Muscle of leg (tissue), 3 donors: ENCODE measurements at regions not wholly inside any gene's neighbourhood (a gene's known extent, or its start where the extent isn't known, plus 50 kb on each side); places are given as distances from the start of the nearest gene placed in this dataset.

ENCODE experiments used
- DNase-seq: peaks from one replicate; pipeline ENCODE4 v3.0.0; 2013
- H3K27ac ChIP-seq: one replicate; pipeline ENCODE4 v1.5.1; 2013; ENCODE audit warnings: mild to moderate bottlenecking, low read length, control low read depth
- H3K27me3 ChIP-seq: one replicate; pipeline ENCODE4 v1.6.1; 2013; ENCODE audit warnings: low read length; ENCODE audit not compliant: control insufficient read depth, insufficient read depth
- H3K36me3 ChIP-seq: one replicate; pipeline ENCODE4 v1.6.1; 2013; ENCODE audit warnings: low read length; ENCODE audit not compliant: control insufficient read depth, insufficient read depth
- H3K4me1 ChIP-seq: one replicate; pipeline ENCODE4 v1.6.1; 2013; ENCODE audit warnings: low read length; ENCODE audit not compliant: control insufficient read depth, insufficient read depth
- H3K4me3 ChIP-seq: one replicate; pipeline ENCODE4 v1.5.1; 2013; ENCODE audit warnings: low read length, control low read depth
- H3K9me3 ChIP-seq: replicated peaks from 2 replicates; pipeline ENCODE4 v1.6.1; 2013; ENCODE audit warnings: low read depth, low read length; ENCODE audit not compliant: control insufficient read depth
- WGBS: methylation state at CpG from one replicate; pipeline ENCODE4 v1.1.5; 2013; ENCODE audit warnings: missing lambda C conversion rate; ENCODE audit not compliant: insufficient coverage; 5-methylcytosine and 5-hydroxymethylcytosine counted together

- no peak for DNase-seq
- no peaks in the 10 kb centered on the region for H3K4me1 ChIP-seq
- WGBS, result no CpG with 5 or more reads among the region's 4 CpGs
- no peak overlapping the region for H3K27ac ChIP-seq
- no peaks in the 10 kb centered on the region for H3K36me3 ChIP-seq
- H3K9me3 ChIP-seq, result no peaks in the 10 kb centered on the region
- H3K27me3 ChIP-seq, result no peaks in the 10 kb centered on the region
- no peak overlapping the region for H3K4me3 ChIP-seq
Observed at GRCh38 chr5:165420493-165420892, 1915.1 kb downstream of the MAT2B start.

DNA sequence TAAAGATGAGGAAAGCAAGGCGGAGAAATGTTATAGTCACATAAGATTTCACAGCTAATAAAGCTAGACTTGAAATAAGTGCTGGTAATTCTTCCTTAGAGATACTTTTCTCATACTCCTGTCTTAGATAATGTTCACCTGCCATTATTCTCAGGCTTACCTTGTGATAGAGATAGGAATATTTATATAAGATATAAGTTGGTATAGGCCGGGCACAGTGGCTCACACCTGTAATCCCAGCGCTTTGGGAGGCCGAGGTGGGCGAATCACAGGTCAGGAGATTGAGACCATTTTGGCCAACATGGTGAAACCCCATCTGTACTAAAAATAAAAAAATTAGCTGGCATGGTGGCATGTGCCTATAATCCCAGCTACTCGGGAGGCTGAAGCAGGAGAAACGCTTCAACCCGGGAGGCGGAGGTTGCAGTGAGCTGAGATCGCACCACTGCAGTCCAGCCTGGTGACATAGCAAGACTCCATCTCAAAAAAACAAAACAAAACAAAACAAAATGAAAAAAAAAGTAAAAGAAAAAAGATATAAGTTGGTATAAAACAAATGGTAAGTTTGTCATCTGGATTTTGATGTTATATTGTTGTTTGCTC is 1918.4 kb downstream of the MAT2B start:
- no peaks in the 10 kb centered on the region for H3K36me3 ChIP-seq
- H3K4me3 ChIP-seq, result no peak overlapping the region
- H3K4me1 ChIP-seq, result no peaks in the 10 kb centered on the region
- H3K27ac ChIP-seq, result no peak overlapping the region
- WGBS, result 91% methylated on average over 4 of the region's 10 CpGs
- DNase-seq, result no peak
- no peaks in the 10 kb centered on the region for H3K27me3 ChIP-seq
- no peaks in the 10 kb centered on the region for H3K9me3 ChIP-seq

DNA sequence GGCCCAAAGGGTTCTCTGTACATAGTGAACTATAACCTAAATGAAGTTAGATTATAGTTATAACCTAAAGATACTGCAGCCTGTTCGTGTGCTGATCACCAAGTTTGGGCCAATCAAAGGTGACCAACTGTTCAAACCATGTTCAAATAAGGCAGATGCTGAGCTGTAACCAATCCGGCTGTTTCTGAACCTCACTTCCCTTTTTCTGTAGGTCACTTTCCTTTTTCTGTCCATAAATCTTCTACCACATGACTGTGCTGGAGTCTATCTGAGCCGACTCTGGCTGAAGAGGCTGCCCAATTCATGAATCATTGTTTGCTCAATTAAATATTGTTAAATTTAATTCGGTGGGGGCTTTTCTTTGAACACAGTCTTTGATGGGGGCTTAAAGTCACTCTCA is 1920.2 kb downstream of the MAT2B start:
- no peaks in the 10 kb centered on the region for H3K27me3 ChIP-seq
- DNase-seq, result no peak
- H3K27ac ChIP-seq, result no peak overlapping the region
- no peaks in the 10 kb centered on the region for H3K4me1 ChIP-seq
- H3K9me3 ChIP-seq, result no peaks in the 10 kb centered on the region
- 85% methylated on average over 2 of the region's 4 CpGs for WGBS
- H3K36me3 ChIP-seq, result no peaks in the 10 kb centered on the region
- H3K4me3 ChIP-seq, result no peak overlapping the region

GRCh38 chr5:165448753-165449152 is 1943.3 kb downstream of the MAT2B start:
- Histone ChIP-seq H3K27me3 (no peaks in the 10 kb centered on the region), H3K4me3 (no peak overlapping the region), H3K4me1 (no peaks in the 10 kb centered on the region), H3K36me3 (no peaks in the 10 kb centered on the region), H3K27ac (no peak overlapping the region), H3K9me3 (no peaks in the 10 kb centered on the region)
- no CpG with 5 or more reads among the region's 1 CpG for WGBS
- peak; percentile 1 for DNase-seq

DNA sequence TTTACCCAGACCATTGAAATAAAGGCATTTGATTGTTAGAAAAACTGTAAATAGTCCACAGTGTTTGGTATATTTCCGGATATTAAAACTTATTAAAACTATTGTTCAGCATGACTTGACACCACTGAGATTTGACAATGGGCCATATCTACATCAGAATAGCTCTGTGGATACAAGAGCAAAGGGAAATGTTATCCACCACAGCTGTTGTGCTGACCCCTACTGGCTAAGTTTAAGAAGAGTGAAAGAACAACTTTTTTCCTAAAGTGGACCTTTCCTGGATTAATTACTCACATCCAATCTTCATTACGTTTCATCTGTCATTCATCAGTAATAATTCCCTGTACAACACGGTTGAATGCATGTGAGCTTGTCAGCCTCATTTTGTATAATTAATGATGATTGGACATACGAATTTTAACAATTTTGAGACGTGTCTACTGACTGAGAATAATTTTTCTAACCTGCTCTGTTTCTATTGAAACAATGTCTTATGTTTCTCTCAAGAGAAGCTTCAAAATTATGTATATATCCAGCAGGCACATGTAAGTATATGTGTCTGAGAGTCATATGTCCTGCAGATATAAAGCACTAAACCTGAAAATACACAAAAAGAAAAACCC is 1952.6 kb downstream of the MAT2B start:
- Histone ChIP-seq H3K36me3 (no peaks in the 10 kb centered on the region), H3K9me3 (no peaks in the 10 kb centered on the region), H3K4me3 (no peak overlapping the region), H3K4me1 (no peaks in the 10 kb centered on the region), H3K27ac (no peak overlapping the region), H3K27me3 (no peaks in the 10 kb centered on the region)
- WGBS, result no CpG with 5 or more reads among the region's 5 CpGs
- DNase-seq, result no peak

DNA sequence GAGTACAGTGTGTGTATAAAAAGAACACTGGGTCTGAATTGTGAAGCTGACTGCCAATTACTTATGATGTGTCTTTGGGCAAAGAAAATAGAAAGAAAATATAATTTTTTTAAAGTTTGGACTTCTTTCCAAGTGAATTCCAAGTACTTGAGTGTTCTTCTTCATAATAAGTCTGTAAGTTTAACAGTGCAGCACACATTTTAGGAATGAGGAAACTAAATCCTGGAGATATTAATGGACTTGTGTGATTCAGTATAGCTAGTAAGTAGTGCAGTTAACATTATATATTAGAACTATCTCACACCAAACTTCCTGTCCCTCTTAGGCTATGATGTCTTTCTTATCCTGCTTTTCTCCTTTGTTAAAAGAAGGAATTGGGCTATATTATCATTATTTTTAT is 1953.8 kb downstream of the MAT2B start:
- DNase-seq, result peak; percentile 25
- Histone ChIP-seq H3K9me3 (no peaks in the 10 kb centered on the region), H3K4me1 (no peaks in the 10 kb centered on the region), H3K27me3 (no peaks in the 10 kb centered on the region), H3K36me3 (no peaks in the 10 kb centered on the region), H3K4me3 (no peak overlapping the region), H3K27ac (no peak overlapping the region)

- H3K36me3 ChIP-seq, result no peaks in the 10 kb centered on the region
- no peaks in the 10 kb centered on the region for H3K4me1 ChIP-seq
- no peaks in the 10 kb centered on the region for H3K27me3 ChIP-seq
- no peak overlapping the region for H3K4me3 ChIP-seq
- H3K27ac ChIP-seq, result no peak overlapping the region
- WGBS, result 83% methylated on average over 1 of the region's 4 CpGs
- peaks cover 4% of the 10 kb centered on the region for H3K9me3 ChIP-seq
- peak; percentile 22 for DNase-seq
Observed at GRCh38 chr5:165460911-165461310, 1955.5 kb downstream of the MAT2B start.

DNA sequence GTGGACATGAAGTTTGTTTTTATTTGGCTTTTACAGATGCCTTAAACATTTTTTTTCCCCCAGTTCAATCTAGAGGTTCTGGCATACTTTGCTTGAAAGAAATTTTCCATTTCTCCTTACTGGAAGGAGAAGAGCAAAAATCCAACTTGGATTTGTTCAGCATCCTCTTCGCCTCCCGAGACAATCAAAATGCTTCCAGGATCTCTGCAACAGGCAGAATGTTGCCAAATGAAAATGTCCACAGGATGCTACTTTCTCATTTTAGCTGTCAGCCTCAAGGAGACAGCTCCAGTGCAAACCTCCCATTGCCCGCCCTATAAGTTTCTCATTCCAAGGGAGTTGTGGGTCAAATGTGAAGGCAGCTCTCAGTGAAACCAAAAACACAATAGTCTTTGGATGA is 1972.1 kb downstream of the MAT2B start:
- Histone ChIP-seq H3K4me3 (no peak overlapping the region), H3K4me1 (no peaks in the 10 kb centered on the region), H3K9me3 (no peaks in the 10 kb centered on the region), H3K36me3 (no peaks in the 10 kb centered on the region), H3K27me3 (no peaks in the 10 kb centered on the region), H3K27ac (no peak overlapping the region)
- WGBS, result 30% methylated on average over 2 of the region's 3 CpGs
- DNase-seq, result peak; percentile 94

- no peaks in the 10 kb centered on the region for H3K36me3 ChIP-seq
- no peaks in the 10 kb centered on the region for H3K9me3 ChIP-seq
- WGBS, result no CpG with 5 or more reads among the region's 5 CpGs
- H3K27me3 ChIP-seq, result no peaks in the 10 kb centered on the region
- H3K4me3 ChIP-seq, result no peak overlapping the region
- peak; percentile 18 for DNase-seq
- H3K27ac ChIP-seq, result no peak overlapping the region
- H3K4me1 ChIP-seq, result no peaks in the 10 kb centered on the region
Observed at GRCh38 chr5:165495829-165496380, 1990.5 kb downstream of the MAT2B start.

- 60% methylated on average over 2 of the region's 5 CpGs for WGBS
- Histone ChIP-seq H3K4me1 (no peaks in the 10 kb centered on the region), H3K36me3 (no peaks in the 10 kb centered on the region), H3K27me3 (no peaks in the 10 kb centered on the region), H3K4me3 (no peak overlapping the region), H3K27ac (no peak overlapping the region), H3K9me3 (no peaks in the 10 kb centered on the region)
- no peak for DNase-seq
Observed at GRCh38 chr5:165497707-165498106, 1992.3 kb downstream of the MAT2B start.
